ENCODE measurements at regions not wholly inside any gene's neighbourhood (a gene's known extent, or its start where the extent isn't known, plus 50 kb on each side); places are given as distances from the start of the nearest gene placed in this dataset.

DNA sequence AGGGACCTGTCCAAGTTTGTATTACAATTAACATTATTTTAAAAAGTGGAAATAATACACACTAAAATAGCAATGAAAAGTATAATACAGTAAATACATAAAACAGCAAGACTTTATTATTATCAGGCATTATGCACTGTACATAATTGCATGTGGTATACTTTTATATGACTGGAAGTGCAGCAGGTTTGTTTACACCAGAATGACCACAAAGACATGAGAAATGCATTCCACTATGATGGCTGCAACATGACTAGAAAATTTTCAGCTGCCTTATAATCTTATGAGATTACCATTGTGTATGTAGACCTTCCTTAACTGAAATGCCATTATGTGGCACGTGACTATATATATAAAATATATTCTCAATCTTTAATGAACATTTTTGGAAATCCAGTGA lies 1699.6 kb downstream of the KCNT2 start:
- DNase-seq (no peak), ATAC-seq (ENCODE audit: low read depth) (no peak)
- H3K4me3 Mint-ChIP-seq, result no peak overlapping the region
- no peaks in the 10 kb centered on the region for H3K36me3 Mint-ChIP-seq (ENCODE audit: low read depth)
- H3K27ac Mint-ChIP-seq, result no peak overlapping the region
- ChIA-PET POLR2A (no interaction called here), CTCF (no interaction called here)
- no peaks in the 10 kb centered on the region for H3K4me1 Mint-ChIP-seq
- H3K27me3 Mint-ChIP-seq, result no peaks in the 10 kb centered on the region
- H3K9me3 Mint-ChIP-seq, result no peaks in the 10 kb centered on the region
- TF ChIP-seq, protein P1, sequence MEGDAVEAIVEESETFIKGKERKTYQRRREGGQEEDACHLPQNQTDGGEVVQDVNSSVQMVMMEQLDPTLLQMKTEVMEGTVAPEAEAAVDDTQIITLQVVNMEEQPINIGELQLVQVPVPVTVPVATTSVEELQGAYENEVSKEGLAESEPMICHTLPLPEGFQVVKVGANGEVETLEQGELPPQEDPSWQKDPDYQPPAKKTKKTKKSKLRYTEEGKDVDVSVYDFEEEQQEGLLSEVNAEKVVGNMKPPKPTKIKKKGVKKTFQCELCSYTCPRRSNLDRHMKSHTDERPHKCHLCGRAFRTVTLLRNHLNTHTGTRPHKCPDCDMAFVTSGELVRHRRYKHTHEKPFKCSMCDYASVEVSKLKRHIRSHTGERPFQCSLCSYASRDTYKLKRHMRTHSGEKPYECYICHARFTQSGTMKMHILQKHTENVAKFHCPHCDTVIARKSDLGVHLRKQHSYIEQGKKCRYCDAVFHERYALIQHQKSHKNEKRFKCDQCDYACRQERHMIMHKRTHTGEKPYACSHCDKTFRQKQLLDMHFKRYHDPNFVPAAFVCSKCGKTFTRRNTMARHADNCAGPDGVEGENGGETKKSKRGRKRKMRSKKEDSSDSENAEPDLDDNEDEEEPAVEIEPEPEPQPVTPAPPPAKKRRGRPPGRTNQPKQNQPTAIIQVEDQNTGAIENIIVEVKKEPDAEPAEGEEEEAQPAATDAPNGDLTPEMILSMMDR (IDR thresholded peaks at IDR 0.05), result no peak
- intact Hi-C loops (cut with micrococcal nuclease), result no loop called here

DNA sequence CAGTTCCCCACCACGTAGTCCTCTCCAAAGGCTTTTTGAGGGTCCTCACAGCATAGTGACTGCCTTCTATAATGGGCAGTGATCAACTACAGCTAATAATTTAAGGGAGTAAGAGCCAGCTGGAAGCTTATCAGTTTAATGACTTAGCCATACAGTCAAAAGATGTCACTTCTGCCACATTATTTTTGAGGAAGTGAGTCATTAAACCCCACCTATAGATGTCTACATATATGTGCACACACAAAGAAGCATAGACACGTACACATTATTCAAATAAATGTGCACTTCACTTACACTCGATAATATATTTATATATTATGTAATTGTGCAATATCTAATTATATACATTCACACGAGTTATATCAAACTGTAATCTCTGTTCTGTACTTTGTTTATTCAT lies 1704.7 kb downstream of the KCNT2 start:
- intact Hi-C loops (cut with micrococcal nuclease), result no loop called here
- ChIA-PET POLR2A (no interaction called here), CTCF (no interaction called here)
- H3K36me3 Mint-ChIP-seq (ENCODE audit: low read depth), result no peaks in the 10 kb centered on the region
- TF ChIP-seq, protein P1 (IDR thresholded peaks at IDR 0.05), result no peak
- H3K9me3 Mint-ChIP-seq, result no peaks in the 10 kb centered on the region
- H3K27ac Mint-ChIP-seq, result no peak overlapping the region
- no peak for ATAC-seq (ENCODE audit: low read depth)
- H3K4me1 Mint-ChIP-seq, result no peaks in the 10 kb centered on the region
- no peak overlapping the region for H3K4me3 Mint-ChIP-seq
- no peaks in the 10 kb centered on the region for H3K27me3 Mint-ChIP-seq
- no peak for DNase-seq

DNA sequence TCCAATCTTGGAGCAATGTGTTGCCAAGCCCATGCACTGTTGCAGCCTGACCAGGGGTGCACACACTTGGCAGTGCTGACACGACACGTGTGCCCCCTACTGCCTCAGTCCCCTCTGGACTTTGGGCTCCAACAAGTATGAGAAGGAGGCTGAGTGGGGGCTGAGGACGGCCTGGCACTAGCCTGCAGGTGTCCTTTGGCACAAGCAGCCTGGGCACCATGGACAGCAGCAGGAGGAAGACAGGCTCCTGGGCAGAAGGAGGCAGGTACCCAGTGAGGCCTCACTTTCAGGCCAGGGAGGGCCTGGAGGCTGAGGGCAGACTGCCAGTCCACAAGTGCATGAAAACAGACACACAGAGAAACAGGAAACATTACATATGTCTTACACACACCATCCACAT lies 1702.9 kb upstream of the B3GALT2 start:
- H3K27ac Mint-ChIP-seq, result no peak overlapping the region
- no peak overlapping the region for H3K4me3 Mint-ChIP-seq
- intact Hi-C loops (cut with micrococcal nuclease), result no loop called here
- ChIA-PET CTCF (no interaction called here), POLR2A (no interaction called here)
- TF ChIP-seq, protein P1 (IDR thresholded peaks at IDR 0.05), result no peak
- H3K9me3 Mint-ChIP-seq, result peaks cover 13% of the 10 kb centered on the region
- ATAC-seq (ENCODE audit: low read depth), result no peak
- no peak for DNase-seq
- no peaks in the 10 kb centered on the region for H3K4me1 Mint-ChIP-seq
- H3K27me3 Mint-ChIP-seq, result no peaks in the 10 kb centered on the region
- no peaks in the 10 kb centered on the region for H3K36me3 Mint-ChIP-seq (ENCODE audit: low read depth)

DNA sequence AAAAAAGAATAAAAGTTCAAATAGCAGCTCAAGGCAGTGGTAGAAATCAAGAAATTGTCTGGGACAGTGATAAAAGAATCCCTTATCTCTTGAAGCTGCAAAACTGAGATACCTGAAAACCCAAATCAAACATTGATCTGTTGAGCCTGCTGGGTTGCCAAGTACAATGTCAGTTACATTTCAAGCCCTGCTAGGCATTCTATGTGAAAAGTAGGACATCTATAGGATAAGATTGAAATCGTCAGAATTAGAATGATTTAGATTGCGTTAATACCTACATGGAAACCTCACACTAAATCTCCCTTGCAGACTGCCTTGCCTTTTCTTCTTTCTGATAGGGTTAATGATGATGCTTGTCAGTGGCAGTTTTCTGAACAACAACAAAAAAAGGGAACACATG lies 1684.4 kb upstream of the B3GALT2 start:
- no peak overlapping the region for H3K27ac Mint-ChIP-seq
- H3K27me3 Mint-ChIP-seq, result no peaks in the 10 kb centered on the region
- H3K36me3 Mint-ChIP-seq (ENCODE audit: low read depth), result no peaks in the 10 kb centered on the region
- ChIA-PET CTCF (no interaction called here), POLR2A (no interaction called here)
- peaks cover 2% of the 10 kb centered on the region for H3K9me3 Mint-ChIP-seq
- H3K4me1 Mint-ChIP-seq, result peaks cover 2% of the 10 kb centered on the region
- intact Hi-C loops (cut with micrococcal nuclease), result no loop called here
- TF ChIP-seq, protein P1 (IDR thresholded peaks at IDR 0.05), result no peak
- no peak for ATAC-seq (ENCODE audit: low read depth)
- no peak for DNase-seq
- H3K4me3 Mint-ChIP-seq, result no peak overlapping the region

DNA sequence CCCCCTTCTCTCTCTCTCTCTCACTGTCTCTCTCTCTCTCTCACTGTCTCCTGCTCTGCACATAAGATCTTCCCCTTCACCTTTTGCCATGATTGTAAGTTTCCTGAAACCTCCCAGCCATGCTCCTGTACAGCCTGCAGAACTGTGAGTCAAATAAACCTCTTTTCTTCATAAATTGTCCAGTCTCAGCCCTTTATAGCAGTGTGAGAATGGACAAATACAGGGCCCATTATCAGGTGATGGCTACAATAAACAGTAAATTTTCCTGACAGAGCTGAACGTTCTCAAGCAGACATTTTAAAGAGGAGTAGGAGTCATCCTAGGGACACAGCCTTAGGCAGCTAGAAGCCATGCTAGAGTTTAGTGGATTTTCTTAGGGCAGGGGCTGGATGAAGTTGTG lies 1679.7 kb upstream of the B3GALT2 start:
- intact Hi-C loops (cut with micrococcal nuclease), result no loop called here
- no peak for DNase-seq
- POLR2A ChIA-PET, result no interaction called here
- TF ChIP-seq, protein P1 (IDR thresholded peaks at IDR 0.05), result no peak
- Mint-ChIP-seq H3K9me3 (no peaks in the 10 kb centered on the region), H3K27me3 (no peaks in the 10 kb centered on the region), H3K4me1 (peaks cover 5% of the 10 kb centered on the region), H3K27ac (no peak overlapping the region), H3K4me3 (no peak overlapping the region), H3K36me3 (ENCODE audit: low read depth) (no peaks in the 10 kb centered on the region)
- ATAC-seq (ENCODE audit: low read depth), result no peak
- CTCF ChIA-PET, result no interaction called here
